HG03575 (cell line): ENCODE measurements at regions not wholly inside any gene's neighbourhood (a gene's known extent, or its start where the extent isn't known, plus 50 kb on each side); places are given as distances from the start of the nearest gene placed in this dataset.

ENCODE experiments used
- ATAC-seq: cut with Tn5 transposase; IDR thresholded peaks from one replicate; pipeline ENCODE4 v1.9.1; 2021; ENCODE audit not compliant: unreplicated experiment, insufficient number of reproducible peaks, low FRiP score; ENCODE audit errors: extremely low read depth

DNA sequence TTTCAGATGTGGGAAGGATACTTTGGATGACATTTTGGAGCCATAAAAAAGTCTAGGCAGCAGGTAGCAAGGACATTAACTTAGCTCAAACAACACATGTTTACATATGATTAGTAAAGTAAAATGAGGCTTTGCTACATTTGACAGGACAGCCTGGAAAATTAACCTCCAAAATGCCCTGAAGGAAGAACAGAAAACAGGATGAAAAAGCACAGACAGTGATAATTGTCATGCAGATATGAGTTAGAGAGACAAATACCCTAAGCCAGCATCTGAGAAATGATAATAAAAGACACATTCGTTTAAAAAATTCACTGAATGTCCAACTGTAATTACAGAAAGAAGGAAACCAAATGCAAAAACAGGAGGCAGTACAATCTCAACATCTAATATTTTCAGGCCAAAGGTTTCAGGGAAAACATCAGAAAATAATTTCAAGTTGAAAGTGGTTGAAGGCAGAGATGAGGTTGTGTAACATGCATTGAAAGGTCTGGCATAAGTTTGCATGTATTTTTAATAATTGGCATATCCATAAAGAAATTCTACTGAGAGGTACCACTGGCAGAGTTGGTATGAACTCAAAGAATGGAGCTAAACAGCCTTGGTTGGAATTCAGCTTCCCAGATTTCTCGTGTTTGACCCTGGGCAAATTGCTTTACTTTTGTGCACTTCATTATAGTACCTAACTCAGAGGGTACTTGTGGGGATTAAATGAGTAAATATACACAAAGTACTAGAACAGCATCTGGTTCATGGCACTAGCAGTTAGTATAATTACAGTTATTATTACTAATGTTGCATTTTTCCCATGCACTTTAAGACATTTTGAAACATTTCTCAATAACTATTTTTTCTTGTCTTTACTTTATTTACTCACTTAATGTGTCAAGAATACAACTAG, 54.4 kb upstream of the MAP9 start:
- ATAC-seq, result no peak

GRCh38 chr4:155428128-155428527, 51.4 kb upstream of the MAP9 start:
- ATAC-seq, result no peak

- no peak for ATAC-seq
These were observed 50.2 kb upstream of the MAP9 start for GRCh38 chr4:155426953-155427352.
